ENCODE measurements at regions not wholly inside any gene's neighbourhood (a gene's known extent, or its start where the extent isn't known, plus 50 kb on each side); places are given as distances from the start of the nearest gene placed in this dataset.

DNA sequence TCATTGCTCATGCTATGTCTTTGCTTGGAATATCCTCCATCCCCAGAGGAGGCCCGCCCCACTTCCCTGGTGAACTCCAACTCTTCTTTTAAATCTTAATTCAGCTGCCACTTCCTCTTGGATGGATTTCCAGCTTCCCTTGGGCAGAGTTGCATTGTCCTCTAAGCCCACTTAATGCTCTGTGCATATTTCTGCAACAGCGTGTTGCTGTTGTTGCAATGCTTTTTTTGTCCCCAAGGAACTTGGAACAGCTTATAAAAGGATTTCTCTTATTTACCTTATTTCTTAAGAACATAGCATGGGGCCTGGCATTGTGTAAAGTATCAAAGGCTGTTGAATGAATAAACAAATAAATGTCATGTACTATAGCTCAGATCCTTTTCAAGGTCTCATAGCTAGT lies 507.4 kb downstream of the METTL15 start:
- H3K36me3 Mint-ChIP-seq (ENCODE audit: low read depth) = no peaks in the 10 kb centered on the region
- POLR2A ChIA-PET = no interaction called here
- H3K4me3 Mint-ChIP-seq = no peak overlapping the region
- H3K27ac Mint-ChIP-seq = no peak overlapping the region
- peaks cover 2% of the 10 kb centered on the region for H3K9me3 Mint-ChIP-seq (ENCODE audit: low read depth)
- intact Hi-C loops (cut with DNase I, micrococcal nuclease) = no loop called here
- no peaks in the 10 kb centered on the region for H3K4me1 Mint-ChIP-seq
- ATAC-seq = no peak
- CTCF ChIA-PET = no interaction called here
- H3K27me3 Mint-ChIP-seq = no peaks in the 10 kb centered on the region
- DNase-seq = no peak

DNA sequence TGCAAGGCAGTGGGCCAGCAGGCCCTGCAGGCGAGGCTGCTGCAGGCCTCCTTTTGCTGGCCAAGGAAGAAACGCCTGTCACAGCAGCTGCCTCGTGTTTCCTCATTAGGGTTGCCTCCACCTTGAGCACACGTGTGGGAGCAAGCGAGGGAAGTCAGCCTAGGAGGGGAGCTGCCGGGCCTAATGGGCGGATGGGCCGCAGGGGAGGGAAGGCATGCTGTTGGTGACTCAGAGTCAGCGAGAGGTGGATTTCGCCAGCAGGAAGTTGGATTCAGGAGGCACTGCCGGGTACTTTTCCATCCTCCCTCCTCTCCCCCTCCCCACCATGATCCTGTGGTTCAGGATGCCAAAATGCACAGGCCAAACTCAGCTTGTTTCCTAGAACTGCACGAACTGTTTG lies 498.7 kb downstream of the METTL15 start:
- Mint-ChIP-seq H3K4me3 (no peak overlapping the region), H3K27me3 (no peaks in the 10 kb centered on the region), H3K27ac (no peak overlapping the region), H3K9me3 (ENCODE audit: low read depth) (no peaks in the 10 kb centered on the region), H3K36me3 (ENCODE audit: low read depth) (no peaks in the 10 kb centered on the region), H3K4me1 (no peaks in the 10 kb centered on the region)
- POLR2A ChIA-PET = no interaction called here
- no peak for DNase-seq
- intact Hi-C loops (cut with DNase I, micrococcal nuclease) = no loop called here
- CTCF ChIA-PET = interaction anchor here (0.5 kb wide), 1 partner anchor 753 kb away, joined by 3 read pairs; no protein-coding TSS in a partner anchor
- no peak for ATAC-seq

DNA sequence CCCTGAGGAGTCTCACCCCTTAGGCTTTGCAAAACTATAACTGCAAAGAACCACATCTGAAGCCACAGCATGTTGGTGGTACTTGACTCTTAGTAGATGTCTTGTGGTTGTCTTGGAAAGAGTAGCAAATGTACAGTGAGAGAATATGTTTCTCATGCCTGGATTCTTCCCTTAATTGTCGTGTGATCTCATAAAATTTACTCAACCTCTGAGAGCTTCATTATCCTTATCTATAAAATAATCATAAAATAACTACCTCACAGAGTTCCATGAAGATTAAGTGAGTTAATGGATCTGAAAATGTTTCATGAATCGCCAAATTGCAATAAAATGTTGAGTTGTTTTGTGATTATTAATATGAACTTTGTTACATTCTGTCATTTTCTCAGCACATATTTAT lies 491.5 kb downstream of the METTL15 start:
- Mint-ChIP-seq H3K36me3 (ENCODE audit: low read depth) (no peaks in the 10 kb centered on the region), H3K27me3 (no peaks in the 10 kb centered on the region), H3K27ac (no peak overlapping the region), H3K9me3 (ENCODE audit: low read depth) (peaks cover 6% of the 10 kb centered on the region), H3K4me1 (no peaks in the 10 kb centered on the region), H3K4me3 (no peak overlapping the region)
- POLR2A ChIA-PET = no interaction called here
- no peak for DNase-seq
- intact Hi-C loops (cut with DNase I, micrococcal nuclease) = no loop called here
- ATAC-seq = no peak
- CTCF ChIA-PET = no interaction called here

GRCh38 chr11:28598531-28598930 lies 490.3 kb downstream of the METTL15 start:
- ATAC-seq = no peak
- intact Hi-C loops (cut with DNase I, micrococcal nuclease) = no loop called here
- Mint-ChIP-seq H3K4me1 (no peaks in the 10 kb centered on the region), H3K4me3 (no peak overlapping the region), H3K27ac (no peak overlapping the region), H3K27me3 (no peaks in the 10 kb centered on the region), H3K36me3 (ENCODE audit: low read depth) (no peaks in the 10 kb centered on the region), H3K9me3 (ENCODE audit: low read depth) (peaks cover 6% of the 10 kb centered on the region)
- DNase-seq = no peak
- ChIA-PET POLR2A (no interaction called here), CTCF (no interaction called here)

GRCh38 chr11:28596816-28597215 lies 488.6 kb downstream of the METTL15 start:
- Mint-ChIP-seq H3K27ac (no peak overlapping the region), H3K4me3 (no peak overlapping the region), H3K36me3 (ENCODE audit: low read depth) (no peaks in the 10 kb centered on the region), H3K27me3 (no peaks in the 10 kb centered on the region), H3K4me1 (no peaks in the 10 kb centered on the region), H3K9me3 (ENCODE audit: low read depth) (peaks cover 6% of the 10 kb centered on the region)
- intact Hi-C loops (cut with DNase I, micrococcal nuclease) = no loop called here
- DNase-seq (no peak), ATAC-seq (no peak)
- POLR2A ChIA-PET = no interaction called here
- CTCF ChIA-PET = interaction anchor here (0.6 kb wide), 1 partner anchor 803 kb away, joined by 4 read pairs; no protein-coding TSS in a partner anchor

GRCh38 chr11:28592141-28592540 lies 484.0 kb downstream of the METTL15 start:
- no peaks in the 10 kb centered on the region for H3K4me1 Mint-ChIP-seq
- peaks cover 4% of the 10 kb centered on the region for H3K9me3 Mint-ChIP-seq (ENCODE audit: low read depth)
- ATAC-seq (no peak), DNase-seq (no peak)
- POLR2A ChIA-PET = no interaction called here
- intact Hi-C loops (cut with DNase I, micrococcal nuclease) = no loop called here
- H3K27me3 Mint-ChIP-seq = no peaks in the 10 kb centered on the region
- CTCF ChIA-PET = no interaction called here
- H3K4me3 Mint-ChIP-seq = no peak overlapping the region
- no peaks in the 10 kb centered on the region for H3K36me3 Mint-ChIP-seq (ENCODE audit: low read depth)
- H3K27ac Mint-ChIP-seq = no peak overlapping the region

- Mint-ChIP-seq H3K4me1 (no peaks in the 10 kb centered on the region), H3K9me3 (ENCODE audit: low read depth) (no peaks in the 10 kb centered on the region), H3K36me3 (ENCODE audit: low read depth) (no peaks in the 10 kb centered on the region), H3K27ac (no peak overlapping the region), H3K27me3 (no peaks in the 10 kb centered on the region), H3K4me3 (no peak overlapping the region)
- DNase-seq (no peak), ATAC-seq (no peak)
- ChIA-PET POLR2A (no interaction called here), CTCF (no interaction called here)
- intact Hi-C loops (cut with DNase I, micrococcal nuclease) = no loop called here
Measured at GRCh38 chr11:28584992-28585391, 476.8 kb downstream of the METTL15 start.

DNA sequence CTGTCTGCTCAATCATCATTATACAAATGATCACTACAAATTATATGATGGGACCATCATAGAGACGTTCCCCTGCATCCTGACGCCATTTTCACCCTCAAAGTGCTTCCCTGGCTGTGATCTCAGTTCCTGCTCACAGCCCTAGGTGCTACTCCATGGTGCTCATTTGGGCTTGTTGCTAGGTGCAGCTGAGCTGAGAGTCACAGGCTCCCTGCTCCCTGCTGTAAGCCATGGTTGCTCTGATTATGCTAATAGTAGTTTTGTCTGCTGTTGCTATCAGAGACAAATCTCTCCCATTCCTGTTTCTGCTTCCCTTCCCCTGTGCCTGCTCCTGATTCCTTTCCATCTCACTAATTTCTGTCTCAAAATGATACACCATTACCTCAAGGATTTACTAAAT lies 474.3 kb downstream of the METTL15 start:
- POLR2A ChIA-PET = no interaction called here
- intact Hi-C loops (cut with DNase I, micrococcal nuclease) = no loop called here

GRCh38 chr11:28581286-28582242 lies 473.4 kb downstream of the METTL15 start:
- H3K36me3 Mint-ChIP-seq (ENCODE audit: low read depth) = no peaks in the 10 kb centered on the region
- intact Hi-C loops (cut with DNase I, micrococcal nuclease) = no loop called here
- H3K9me3 Mint-ChIP-seq (ENCODE audit: low read depth) = no peaks in the 10 kb centered on the region
- POLR2A ChIA-PET = no interaction called here
- ATAC-seq (no peak), DNase-seq (no peak)
- no peaks in the 10 kb centered on the region for H3K27me3 Mint-ChIP-seq
- CTCF ChIA-PET = no interaction called here
- no peak overlapping the region for H3K4me3 Mint-ChIP-seq
- H3K27ac Mint-ChIP-seq = no peak overlapping the region
- no peaks in the 10 kb centered on the region for H3K4me1 Mint-ChIP-seq

More for the DNA sequence above, 474.3 kb downstream of the METTL15 start:
- Mint-ChIP-seq H3K36me3 (ENCODE audit: low read depth) (no peaks in the 10 kb centered on the region), H3K9me3 (ENCODE audit: low read depth) (no peaks in the 10 kb centered on the region), H3K4me1 (no peaks in the 10 kb centered on the region), H3K27me3 (no peaks in the 10 kb centered on the region), H3K27ac (no peak overlapping the region), H3K4me3 (no peak overlapping the region)
- DNase-seq (no peak), ATAC-seq (no peak)
- CTCF ChIA-PET = no interaction called here

GRCh38 chr11:28571371-28571770 lies 463.2 kb downstream of the METTL15 start:
- ChIA-PET CTCF (no interaction called here), POLR2A (no interaction called here)
- intact Hi-C loops (cut with DNase I, micrococcal nuclease) = no loop called here
- no peak overlapping the region for H3K27ac Mint-ChIP-seq
- ATAC-seq (no peak), DNase-seq (no peak)
- H3K4me3 Mint-ChIP-seq = no peak overlapping the region
- no peaks in the 10 kb centered on the region for H3K4me1 Mint-ChIP-seq
- no peaks in the 10 kb centered on the region for H3K36me3 Mint-ChIP-seq (ENCODE audit: low read depth)
- peaks cover 4% of the 10 kb centered on the region for H3K9me3 Mint-ChIP-seq (ENCODE audit: low read depth)
- peaks cover 3% of the 10 kb centered on the region for H3K27me3 Mint-ChIP-seq

DNA sequence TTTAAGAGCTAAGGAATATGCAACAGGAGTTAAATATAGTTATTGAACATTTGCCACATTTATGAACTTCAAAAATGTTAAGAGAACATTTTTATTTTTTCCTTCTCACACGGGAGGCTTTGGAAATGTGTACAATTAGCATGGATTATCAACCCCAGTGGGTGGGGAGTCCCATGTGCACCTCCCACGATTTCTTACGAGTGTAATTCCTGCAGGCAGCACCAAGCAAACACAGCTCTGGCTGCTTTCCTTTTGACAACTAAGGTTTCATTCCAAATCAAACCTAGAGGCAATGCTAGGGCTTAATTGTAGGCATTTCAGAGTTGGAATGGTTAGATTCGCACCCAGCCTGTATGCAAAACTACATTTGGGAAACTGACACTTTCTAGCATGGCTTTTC lies 460.9 kb downstream of the METTL15 start:
- ChIA-PET CTCF (no interaction called here), POLR2A (no interaction called here)
- no peak overlapping the region for H3K4me3 Mint-ChIP-seq
- ATAC-seq = no peak
- DNase-seq = no peak
- peaks cover 4% of the 10 kb centered on the region for H3K9me3 Mint-ChIP-seq (ENCODE audit: low read depth)
- intact Hi-C loops (cut with DNase I, micrococcal nuclease) = no loop called here
- H3K27ac Mint-ChIP-seq = no peak overlapping the region
- H3K36me3 Mint-ChIP-seq (ENCODE audit: low read depth) = no peaks in the 10 kb centered on the region
- no peaks in the 10 kb centered on the region for H3K4me1 Mint-ChIP-seq
- H3K27me3 Mint-ChIP-seq = peaks cover 3% of the 10 kb centered on the region

DNA sequence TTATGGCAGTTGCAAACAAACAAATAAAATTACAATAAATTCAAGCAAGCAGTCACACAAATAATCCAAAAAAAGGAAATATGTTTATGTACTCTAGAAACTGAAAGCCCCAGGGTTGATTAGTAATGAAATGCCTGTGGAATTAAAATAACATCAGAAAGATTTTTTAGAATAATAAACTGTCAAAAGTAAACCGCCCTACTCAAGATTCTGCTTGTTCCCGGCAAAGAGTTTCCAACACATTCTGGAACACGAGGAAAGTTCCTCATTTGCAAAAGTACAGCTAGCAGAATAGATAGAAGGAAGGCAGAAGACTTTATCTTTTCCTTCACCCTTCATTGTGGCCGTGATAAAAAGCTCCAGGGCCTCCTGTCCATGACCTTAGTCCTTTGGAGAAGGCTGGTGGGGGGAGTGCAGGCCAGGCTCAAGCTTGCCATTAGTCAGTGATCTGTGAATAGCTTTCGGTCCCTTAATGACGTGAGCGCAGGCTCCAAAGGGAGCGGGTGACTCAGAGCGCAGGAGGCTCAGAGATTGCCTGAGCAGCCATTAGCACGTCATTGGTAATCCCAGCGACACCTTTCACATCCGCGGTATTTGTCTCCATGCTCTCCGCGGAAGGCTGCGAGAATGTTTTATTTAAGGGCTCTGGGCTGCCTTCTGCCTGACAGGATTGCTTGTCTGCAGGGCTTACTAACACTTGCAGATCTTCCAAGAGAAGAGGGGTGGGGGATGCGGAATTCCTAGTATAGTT lies 458.3 kb downstream of the METTL15 start:
- ChIA-PET POLR2A (no interaction called here), CTCF (no interaction called here)
- Mint-ChIP-seq H3K4me3 (no peak overlapping the region), H3K27me3 (peaks cover 3% of the 10 kb centered on the region), H3K9me3 (ENCODE audit: low read depth) (peaks cover 4% of the 10 kb centered on the region), H3K36me3 (ENCODE audit: low read depth) (no peaks in the 10 kb centered on the region), H3K27ac (no peak overlapping the region), H3K4me1 (no peaks in the 10 kb centered on the region)
- peak; percentile 6 for DNase-seq
- intact Hi-C loops (cut with DNase I, micrococcal nuclease) = no loop called here
- no peak for ATAC-seq

All from activated CD4-positive, alpha-beta T cell treated with anti-CD3 and anti-CD28 coated beads for 36 hours (primary cell).